Activated CD4-positive, alpha-beta T cell treated with anti-CD3 and anti-CD28 coated beads, Interleukin-2, Interleukin-6, amounts not matched to agents 100 ng/mL and 50 ng/mL, durations not matched to agents 16 hours and 8 hours (primary cell): ENCODE measurements at regions not wholly inside any gene's neighbourhood (a gene's known extent, or its start where the extent isn't known, plus 50 kb on each side); places are given as distances from the start of the nearest gene placed in this dataset.
"Not testable (repeated sequence)": the region's sequence is repeated elsewhere in the genome, so short reads cannot be mapped to it uniquely, and the experiment has no call there.

Experiments
- DNase-seq: peaks from one replicate; pipeline ENCODE4 v3.0.0-alpha.2; 2020

- DNase-seq, result no peak
Measured at GRCh38 chr14:50020799-50021198, 95.6 kb downstream of the VCPKMT start.

GRCh38 chr14:50021261-50022031 is 94.9 kb downstream of the VCPKMT start:
- DNase-seq, result peak; percentile 54

GRCh38 chr14:50022661-50023060 is 93.7 kb downstream of the VCPKMT start:
- DNase-seq, result no peak

GRCh38 chr14:50023671-50024490 is 92.5 kb downstream of the VCPKMT start:
- DNase-seq, result no peak

- DNase-seq, result no peak
Measured at GRCh38 chr14:50025073-50025472, 91.3 kb downstream of the VCPKMT start.

- no peak for DNase-seq
Measured at GRCh38 chr14:50025776-50026175, 90.6 kb downstream of the VCPKMT start.

GRCh38 chr14:50026396-50026795 is 90.0 kb downstream of the VCPKMT start:
- no peak for DNase-seq

GRCh38 chr14:50027816-50028215 is 88.6 kb downstream of the VCPKMT start:
- no peak for DNase-seq

- no peak for DNase-seq
Measured at GRCh38 chr14:50028458-50028857, 87.9 kb downstream of the VCPKMT start.

- no peak for DNase-seq
Measured at GRCh38 chr14:50030036-50030435, 86.3 kb downstream of the VCPKMT start.

- DNase-seq, result not testable (repeated sequence)
Measured at GRCh38 chr14:50030911-50031310, 85.5 kb downstream of the VCPKMT start.

GRCh38 chr14:50031602-50032313 is 84.6 kb downstream of the VCPKMT start:
- no peak for DNase-seq

- peak; percentile 51 for DNase-seq
Measured at GRCh38 chr14:50032462-50033167, 83.8 kb downstream of the VCPKMT start.

GRCh38 chr14:50035214-50035613 is 81.2 kb downstream of the VCPKMT start:
- no peak for DNase-seq

GRCh38 chr14:50036211-50036610 is 80.2 kb downstream of the VCPKMT start:
- no peak for DNase-seq

GRCh38 chr14:50036637-50037036 is 79.7 kb downstream of the VCPKMT start:
- no peak for DNase-seq

GRCh38 chr14:50037240-50037639 is 79.1 kb downstream of the VCPKMT start:
- DNase-seq, result no peak

GRCh38 chr14:50037852-50038251 is 78.5 kb downstream of the VCPKMT start:
- DNase-seq, result peak; percentile 38

GRCh38 chr14:50038398-50039119 is 77.8 kb downstream of the VCPKMT start:
- DNase-seq, result peak; percentile 97

GRCh38 chr14:50039120-50039517 is 77.3 kb downstream of the VCPKMT start:
- no peak for DNase-seq

GRCh38 chr14:50039734-50040400 is 76.5 kb downstream of the VCPKMT start:
- peak; percentile 53 for DNase-seq

GRCh38 chr14:50040401-50040775 is 76.0 kb downstream of the VCPKMT start:
- DNase-seq, result peak; percentile 83
